ENCODE measurements at regions not wholly inside any gene's neighbourhood (a gene's known extent, or its start where the extent isn't known, plus 50 kb on each side); places are given as distances from the start of the nearest gene placed in this dataset.

DNA sequence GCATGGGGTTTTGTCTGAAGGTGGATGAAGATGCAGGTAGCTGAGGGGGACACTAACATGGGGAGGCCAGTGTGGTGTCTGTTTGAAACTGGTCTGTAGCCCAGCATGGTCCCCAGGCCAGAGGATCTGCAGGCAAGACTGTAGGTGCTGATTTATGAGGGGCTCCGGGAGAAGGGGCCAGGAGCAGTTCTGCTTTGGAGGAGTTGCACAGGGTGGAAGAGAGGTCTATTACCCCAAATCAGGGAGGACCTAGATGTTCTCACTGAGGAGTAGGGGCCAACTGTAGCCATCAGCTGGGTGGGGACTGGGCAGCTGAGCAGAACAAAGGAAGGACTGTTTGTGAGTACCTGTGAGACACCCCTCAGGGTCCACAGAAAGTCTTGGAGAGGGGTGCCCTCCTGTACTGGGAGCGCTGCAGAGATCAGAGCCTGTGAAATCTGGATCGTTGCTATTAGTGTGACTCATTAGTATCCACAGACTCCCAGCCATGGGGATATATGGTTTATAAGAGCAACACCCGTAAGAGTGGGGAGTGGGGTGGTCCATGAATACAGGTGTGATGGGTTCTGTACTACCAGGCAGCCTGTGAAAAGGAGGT is 64.3 kb upstream of the IRF2BP2 start:
- WGBS (ENCODE audit: insufficient coverage), result 93% methylated on average over 4 of the region's 4 CpGs
- Histone ChIP-seq H3K27ac (ENCODE audit: low read length) (no peak overlapping the region), H3K9me3 (ENCODE audit: control insufficient read depth, insufficient read depth, low read length) (no peaks in the 10 kb centered on the region), H3K4me3 (ENCODE audit: low read length) (no peak overlapping the region), H3K36me3 (ENCODE audit: control insufficient read depth, insufficient read depth, low read length) (no peaks in the 10 kb centered on the region), H3K4me1 (ENCODE audit: control insufficient read depth, insufficient read depth, low read length) (peaks cover 7% of the 10 kb centered on the region), H3K27me3 (ENCODE audit: control insufficient read depth, insufficient read depth, low read length) (no peaks in the 10 kb centered on the region)
- H3K4me1 Mint-ChIP-seq, result peaks cover 6 to 10% of the 10 kb centered on the region in 2 donors
- H3K36me3 Mint-ChIP-seq, result no peaks in the 10 kb centered on the region
- TF ChIP-seq, protein P1, sequence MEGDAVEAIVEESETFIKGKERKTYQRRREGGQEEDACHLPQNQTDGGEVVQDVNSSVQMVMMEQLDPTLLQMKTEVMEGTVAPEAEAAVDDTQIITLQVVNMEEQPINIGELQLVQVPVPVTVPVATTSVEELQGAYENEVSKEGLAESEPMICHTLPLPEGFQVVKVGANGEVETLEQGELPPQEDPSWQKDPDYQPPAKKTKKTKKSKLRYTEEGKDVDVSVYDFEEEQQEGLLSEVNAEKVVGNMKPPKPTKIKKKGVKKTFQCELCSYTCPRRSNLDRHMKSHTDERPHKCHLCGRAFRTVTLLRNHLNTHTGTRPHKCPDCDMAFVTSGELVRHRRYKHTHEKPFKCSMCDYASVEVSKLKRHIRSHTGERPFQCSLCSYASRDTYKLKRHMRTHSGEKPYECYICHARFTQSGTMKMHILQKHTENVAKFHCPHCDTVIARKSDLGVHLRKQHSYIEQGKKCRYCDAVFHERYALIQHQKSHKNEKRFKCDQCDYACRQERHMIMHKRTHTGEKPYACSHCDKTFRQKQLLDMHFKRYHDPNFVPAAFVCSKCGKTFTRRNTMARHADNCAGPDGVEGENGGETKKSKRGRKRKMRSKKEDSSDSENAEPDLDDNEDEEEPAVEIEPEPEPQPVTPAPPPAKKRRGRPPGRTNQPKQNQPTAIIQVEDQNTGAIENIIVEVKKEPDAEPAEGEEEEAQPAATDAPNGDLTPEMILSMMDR (IDR thresholded peaks at IDR 0.05), result no peak
- no peak overlapping the region for H3K27ac Mint-ChIP-seq
- DNase-seq (no peak), ATAC-seq (no peak)
- intact Hi-C loops (cut with micrococcal nuclease), result no loop called here
- no peak overlapping the region for H3K4me3 Mint-ChIP-seq
- no peaks in the 10 kb centered on the region for H3K9me3 Mint-ChIP-seq
- H3K27me3 Mint-ChIP-seq (ENCODE audit: low read depth in 2 of 2), result peaks cover 0 to 3% of the 10 kb centered on the region in 2 donors

DNA sequence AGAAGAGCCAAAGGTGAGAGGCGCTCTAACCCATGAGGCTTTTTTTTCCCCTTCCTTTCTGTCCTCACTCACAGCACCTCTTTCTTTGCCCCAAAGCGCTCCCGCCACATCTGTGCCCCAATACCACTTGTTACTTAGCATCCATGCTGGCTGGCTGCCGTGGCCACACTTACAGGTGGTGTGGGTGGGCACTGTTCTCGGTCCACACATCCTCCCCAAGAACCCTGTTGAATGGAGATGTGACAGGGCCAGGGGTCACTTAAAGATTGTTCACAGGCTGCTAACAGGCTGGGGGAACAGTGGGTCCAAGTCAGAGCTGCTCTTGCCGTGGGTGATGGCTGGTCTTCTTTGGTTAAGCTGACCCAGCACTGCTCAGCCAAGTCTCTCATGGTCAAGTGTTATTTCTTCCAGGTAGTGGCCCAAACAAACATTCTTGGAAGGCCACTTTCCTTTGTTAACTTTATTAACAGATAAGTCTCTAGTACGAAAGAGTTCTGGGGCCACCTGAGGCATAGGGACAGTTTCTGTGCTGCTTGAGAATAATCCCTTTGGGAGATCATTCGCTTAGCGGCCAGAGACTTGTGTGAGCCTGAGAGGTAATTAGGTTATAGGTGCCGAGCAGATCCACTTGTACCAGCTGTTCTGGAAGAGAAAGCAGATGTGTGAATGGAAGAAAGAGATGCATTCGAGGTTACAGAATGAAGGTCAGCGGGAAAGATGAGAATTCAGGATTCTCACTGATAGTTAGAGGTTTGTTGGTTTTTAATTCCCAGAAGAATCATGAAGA is 62.6 kb upstream of the IRF2BP2 start:
- H3K36me3 ChIP-seq (ENCODE audit: control insufficient read depth, insufficient read depth, low read length), result no peaks in the 10 kb centered on the region
- H3K27me3 ChIP-seq (ENCODE audit: control insufficient read depth, insufficient read depth, low read length), result no peaks in the 10 kb centered on the region
- peaks cover 7% of the 10 kb centered on the region for H3K4me1 ChIP-seq (ENCODE audit: control insufficient read depth, insufficient read depth, low read length)
- H3K27ac Mint-ChIP-seq, result no peak overlapping the region
- H3K4me3 ChIP-seq (ENCODE audit: low read length), result no peak overlapping the region
- TF ChIP-seq, protein P1 (IDR thresholded peaks at IDR 0.05), result no peak
- ATAC-seq (no peak), DNase-seq (no peak)
- WGBS (ENCODE audit: insufficient coverage), result 88% methylated on average over 12 of the region's 12 CpGs
- no peak overlapping the region for H3K27ac ChIP-seq (ENCODE audit: low read length)
- H3K9me3 ChIP-seq (ENCODE audit: control insufficient read depth, insufficient read depth, low read length), result no peaks in the 10 kb centered on the region
- no peaks in the 10 kb centered on the region for H3K9me3 Mint-ChIP-seq
- no peaks in the 10 kb centered on the region for H3K36me3 Mint-ChIP-seq
- peaks cover 0 to 3% of the 10 kb centered on the region in 2 donors for H3K27me3 Mint-ChIP-seq (ENCODE audit: low read depth in 2 of 2)
- intact Hi-C loops (cut with micrococcal nuclease), result no loop called here
- H3K4me3 Mint-ChIP-seq, result no peak overlapping the region
- H3K4me1 Mint-ChIP-seq, result peaks cover 6 to 10% of the 10 kb centered on the region in 2 donors

DNA sequence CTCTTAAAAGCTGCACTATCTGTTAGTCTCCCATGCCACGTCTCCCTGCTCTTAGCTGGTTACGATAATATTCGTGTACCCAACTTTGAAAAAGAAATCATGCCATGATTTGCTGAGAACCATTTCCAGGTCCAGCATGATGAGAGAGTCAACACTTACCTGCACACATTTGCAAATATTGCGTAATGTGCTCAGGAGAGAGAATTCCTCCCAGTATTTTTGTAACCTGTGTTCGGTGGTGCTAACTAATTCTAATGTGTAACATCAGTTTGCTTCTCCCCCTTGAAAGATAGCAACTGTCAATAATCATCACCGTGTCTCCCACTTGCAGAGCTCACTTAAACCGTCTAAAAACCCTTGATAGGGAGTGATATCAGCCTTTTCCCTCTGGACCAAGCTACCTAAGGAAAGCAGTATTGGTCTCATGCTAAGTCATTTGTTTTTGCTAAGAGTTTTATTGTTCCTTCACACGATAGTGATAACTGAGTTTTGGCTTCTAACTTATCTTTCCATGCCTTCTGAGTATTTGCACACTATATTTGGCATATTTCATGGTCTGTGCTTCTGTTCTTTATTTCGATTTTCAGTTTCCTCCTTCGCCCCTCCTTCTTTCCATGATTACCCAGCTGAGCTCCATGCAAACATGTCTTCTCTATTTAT is 61.1 kb upstream of the IRF2BP2 start:
- H3K27ac Mint-ChIP-seq, result no peak overlapping the region
- TF ChIP-seq, protein P1 (IDR thresholded peaks at IDR 0.05), result no peak

More for the DNA sequence above, 61.1 kb upstream of the IRF2BP2 start:
- no peaks in the 10 kb centered on the region for H3K36me3 Mint-ChIP-seq
- ATAC-seq (no peak), DNase-seq (no peak)
- no peaks in the 10 kb centered on the region for H3K9me3 ChIP-seq (ENCODE audit: control insufficient read depth, insufficient read depth, low read length)
- 85% methylated on average over 10 of the region's 10 CpGs for WGBS (ENCODE audit: insufficient coverage)
- H3K27me3 ChIP-seq (ENCODE audit: control insufficient read depth, insufficient read depth, low read length), result no peaks in the 10 kb centered on the region
- H3K4me1 Mint-ChIP-seq, result peaks cover 6 to 8% of the 10 kb centered on the region in 2 donors
- H3K36me3 ChIP-seq (ENCODE audit: control insufficient read depth, insufficient read depth, low read length), result no peaks in the 10 kb centered on the region
- H3K4me3 Mint-ChIP-seq, result no peak overlapping the region
- H3K27me3 Mint-ChIP-seq (ENCODE audit: low read depth in 2 of 2), result peaks cover 0 to 3% of the 10 kb centered on the region in 2 donors
- intact Hi-C loops (cut with micrococcal nuclease), result no loop called here
- no peak overlapping the region for H3K27ac ChIP-seq (ENCODE audit: low read length)
- H3K4me1 ChIP-seq (ENCODE audit: control insufficient read depth, insufficient read depth, low read length), result peaks cover 8% of the 10 kb centered on the region
- no peaks in the 10 kb centered on the region for H3K9me3 Mint-ChIP-seq
- no peak overlapping the region for H3K4me3 ChIP-seq (ENCODE audit: low read length)
